Uterus (tissue), 2 donors: ENCODE measurements at regions not wholly inside any gene's neighbourhood (a gene's known extent, or its start where the extent isn't known, plus 50 kb on each side); places are given as distances from the start of the nearest gene placed in this dataset.

ENCODE experiments used
- POLR2A ChIP-seq, 2 donors: fragments of 450-650 bp; IDR thresholded peaks; one replicate each; pipeline ENCODE4 v1.6.1; 2016; ENCODE audit warnings: antibody characterized with exemption in 2 of 2, mild to moderate bottlenecking in 1 of 2, moderate library complexity in 1 of 2
- TF ChIP-seq, protein P1 (sequence below), 4 experiments: fragments of 200-600 bp in 2 of 4; fragments of 450-650 bp in 2 of 4; sonication (generic) in 2 of 4; IDR thresholded peaks; one replicate each; pipeline ENCODE4 v1.5.1; 2016 to 2019; ENCODE audit warnings: antibody characterized with exemption in 4 of 4, mild to moderate bottlenecking in 2 of 4, moderate library complexity in 1 of 4

DNA sequence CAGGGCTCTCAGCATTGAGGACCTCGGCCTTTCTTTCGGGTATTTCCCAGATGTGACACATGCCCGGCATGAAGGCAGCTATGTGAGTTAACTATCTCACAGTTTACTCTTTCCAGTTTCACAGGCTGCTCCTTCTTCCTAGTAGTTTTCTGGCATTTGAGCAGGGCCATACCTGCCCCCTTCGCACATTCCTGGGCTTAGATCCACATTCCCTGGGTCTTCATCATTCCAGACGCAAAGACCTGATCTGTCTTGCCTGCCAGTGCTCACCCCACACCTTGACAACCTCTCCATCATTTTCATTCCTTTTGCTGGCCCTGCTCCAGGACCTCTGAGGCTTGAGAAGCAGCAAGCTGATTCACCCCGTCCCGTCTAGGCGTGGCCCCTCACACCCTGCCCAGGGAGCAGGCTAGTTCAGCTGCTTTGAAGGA, 227.5 kb downstream of the WDR11 start:
- TF ChIP-seq, protein P1, sequence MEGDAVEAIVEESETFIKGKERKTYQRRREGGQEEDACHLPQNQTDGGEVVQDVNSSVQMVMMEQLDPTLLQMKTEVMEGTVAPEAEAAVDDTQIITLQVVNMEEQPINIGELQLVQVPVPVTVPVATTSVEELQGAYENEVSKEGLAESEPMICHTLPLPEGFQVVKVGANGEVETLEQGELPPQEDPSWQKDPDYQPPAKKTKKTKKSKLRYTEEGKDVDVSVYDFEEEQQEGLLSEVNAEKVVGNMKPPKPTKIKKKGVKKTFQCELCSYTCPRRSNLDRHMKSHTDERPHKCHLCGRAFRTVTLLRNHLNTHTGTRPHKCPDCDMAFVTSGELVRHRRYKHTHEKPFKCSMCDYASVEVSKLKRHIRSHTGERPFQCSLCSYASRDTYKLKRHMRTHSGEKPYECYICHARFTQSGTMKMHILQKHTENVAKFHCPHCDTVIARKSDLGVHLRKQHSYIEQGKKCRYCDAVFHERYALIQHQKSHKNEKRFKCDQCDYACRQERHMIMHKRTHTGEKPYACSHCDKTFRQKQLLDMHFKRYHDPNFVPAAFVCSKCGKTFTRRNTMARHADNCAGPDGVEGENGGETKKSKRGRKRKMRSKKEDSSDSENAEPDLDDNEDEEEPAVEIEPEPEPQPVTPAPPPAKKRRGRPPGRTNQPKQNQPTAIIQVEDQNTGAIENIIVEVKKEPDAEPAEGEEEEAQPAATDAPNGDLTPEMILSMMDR (IDR thresholded peaks at IDR 0.05) = no peak
- TF ChIP-seq POLR2A (IDR thresholded peaks at IDR 0.05) = no peak
